K562 (cell line): ENCODE measurements at regions not wholly inside any gene's neighbourhood (a gene's known extent, or its start where the extent isn't known, plus 50 kb on each side); places are given as distances from the start of the nearest gene placed in this dataset.
A peak's percentile ranks its signal among the peaks of the same experiment; 100 is the strongest.

Source experiments
- ATAC-seq: fragments of 200-7000 bp; cut with Tn5 transposase; 3 replicates; pipeline ENCODE4 v1.9.1; 2020; ENCODE audit warnings: moderate library complexity
- BruUV-seq: library from RNA; stranded (reverse); fragments of 400-500 nt; replicated peaks from 2 replicates; lab custom pipeline; 2021; lab: Mats Ljungman, UMichigan
- CTCF ChIA-PET: fragments of 300-600 bp; formaldehyde crosslinking; extraction: SDS; loops from one replicate; lab custom pipeline; 2021; ENCODE audit warnings: low intra/inter-chr PET ratio; lab: Yijun Ruan, JAX
- POLR2A ChIA-PET: fragments of 300-600, 350-650 bp; sonication (Branson Sonifier 250); formaldehyde crosslinking; extraction: SDS; loops from one replicate; lab custom pipeline; 2021; ENCODE audit warnings: antibody characterized with exemption, inconsistent platforms; lab: Yijun Ruan, JAX
- DNase-seq, 4 experiments: peaks; one replicate each; pipeline versions ENCODE4 v3.0.0 to v3.0.0-alpha.2; 2011 to 2018; ENCODE audit warnings: low spot score in 3 of 4, mixed read lengths in 3 of 4; ENCODE audit errors: extremely low read depth in 1 of 4
- FAIRE-seq: peaks from 2 replicates; lab custom pipeline; 2011; peaks lifted over from hg19 to GRCh38; lab: Jason Lieb, UNC
- H2AFZ ChIP-seq: 2 replicates; pipeline ENCODE4 v1.6.0; 2011; ENCODE audit warnings: low read depth, low read length, control low read depth, inconsistent platforms
- H3K27ac ChIP-seq: fragments of 200-600 bp; 3 replicates; pipeline ENCODE4 v1.8.0; 2011; ENCODE audit warnings: low read depth, mild to moderate bottlenecking, control low read depth, inconsistent platforms, low read length, moderate library complexity, mixed read lengths; ENCODE audit errors: extremely low read depth
- H3K27me3 ChIP-seq, 2 experiments: fragments of 300-600 bp in 1 of 2; 2 replicates in 1 of 2; 3 replicates in 1 of 2; pipeline versions ENCODE4 v1.6.0 to v1.8.0; 2011; ENCODE audit warnings: inconsistent platforms in 2 of 2, low read length in 2 of 2, mild to moderate bottlenecking in 1 of 2, mixed read lengths in 1 of 2, moderate library complexity in 1 of 2; ENCODE audit not compliant: control insufficient read depth in 2 of 2, insufficient read depth in 2 of 2
- H3K36me3 ChIP-seq: fragments of 300-600 bp; 3 replicates; pipeline ENCODE4 v1.8.0; 2011; ENCODE audit warnings: mild to moderate bottlenecking, low read length, inconsistent platforms; ENCODE audit not compliant: control insufficient read depth, insufficient read depth
- H3K4me1 ChIP-seq, 2 experiments: fragments of 200-600 bp in 1 of 2; replicated peaks in 1 of 2; 2 replicates in 1 of 2; 3 replicates in 1 of 2; pipeline versions ENCODE4 v1.5.1 to v1.8.0; 2011; ENCODE audit warnings: inconsistent platforms in 2 of 2, low read length in 2 of 2, mild to moderate bottlenecking in 1 of 2, mixed read lengths in 1 of 2, moderate library complexity in 1 of 2; ENCODE audit not compliant: control insufficient read depth in 2 of 2, insufficient read depth in 2 of 2
- H3K4me2 ChIP-seq: 2 replicates; pipeline ENCODE4 v1.6.1; 2011; ENCODE audit warnings: low read length, control low read depth, inconsistent platforms, mixed read lengths; ENCODE audit not compliant: insufficient read depth
- H3K4me3 ChIP-seq: fragments of 200-600 bp; sonication (generic), shearing (Covaris generic); 2 replicates; pipeline ENCODE4 v1.5.1; 2016; ENCODE audit warnings: control low read depth, inconsistent platforms
- H3K79me2 ChIP-seq: fragments of 200-600 bp; 3 replicates; pipeline ENCODE4 v1.8.0; 2011; ENCODE audit warnings: low read length, inconsistent platforms; ENCODE audit not compliant: control insufficient read depth, insufficient read depth
- H3K9ac ChIP-seq, 2 experiments: 2 replicates each; pipeline versions ENCODE4 v1.6.0 to v1.6.1; 2011; ENCODE audit warnings: low read depth in 2 of 2, low read length in 2 of 2, control low read depth in 1 of 2, inconsistent platforms in 1 of 2, mild to moderate bottlenecking in 1 of 2, mixed read lengths in 1 of 2; ENCODE audit not compliant: insufficient read depth in 1 of 2
- H3K9me1 ChIP-seq: one replicate; pipeline ENCODE4 v1.6.0; 2011; ENCODE audit warnings: inconsistent platforms, mild to moderate bottlenecking, low read length, moderate library complexity; ENCODE audit not compliant: control insufficient read depth, insufficient read depth
- H3K9me3 ChIP-seq: replicated peaks from 2 replicates; pipeline ENCODE4 v1.5.1; 2011; ENCODE audit warnings: low read depth, low read length, inconsistent platforms; ENCODE audit not compliant: control insufficient read depth, insufficient read depth
- H4K20me1 ChIP-seq: replicated peaks from 2 replicates; pipeline ENCODE4 v1.6.1; 2011; ENCODE audit warnings: low read length, inconsistent platforms, mixed read lengths; ENCODE audit not compliant: control insufficient read depth, insufficient read depth
- CBX1 ChIP-seq: sonication (generic); IDR thresholded peaks from 2 replicates; pipeline ENCODE4 v1.6.1; 2016; ENCODE audit warnings: antibody characterized with exemption, low read depth, mild to moderate bottlenecking
- CC2D1A ChIP-seq: fragments of 450-650 bp; IDR thresholded peaks from 2 replicates; pipeline ENCODE4 v1.6.1; 2017; ENCODE audit warnings: mild to moderate bottlenecking
- CTCF ChIP-seq, 3 experiments: IDR thresholded peaks in 2 of 3; conservative IDR thresholded peaks in 1 of 3; 2 replicates each; pipeline ENCODE4 v1.5.1; 2011 to 2012; ENCODE audit warnings: low read length in 3 of 3, mild to moderate bottlenecking in 3 of 3, control low read depth in 2 of 3, improper control_type of control experiment in 1 of 3, inconsistent platforms in 1 of 3, low read depth in 1 of 3, mixed read lengths in 1 of 3, moderate library complexity in 1 of 3; ENCODE audit not compliant: insufficient read depth in 2 of 3
- FOXK2 ChIP-seq, 2 experiments: fragments of 450-650 bp; IDR thresholded peaks in 1 of 2; conservative IDR thresholded peaks in 1 of 2; 2 replicates each; pipeline ENCODE4 v1.6.1; 2016; ENCODE audit warnings: low read depth in 2 of 2, mild to moderate bottlenecking in 1 of 2
- JUNB ChIP-seq: fragments of 450-650 bp; formaldehyde crosslinking; conservative IDR thresholded peaks from 2 replicates; pipeline ENCODE4 v1.4.0; 2020; ENCODE audit warnings: mild to moderate bottlenecking
- MAFF ChIP-seq: IDR thresholded peaks from 2 replicates; pipeline ENCODE4 v1.6.1; 2012; ENCODE audit warnings: low read length, improper control_type of control experiment
- POLR3A ChIP-seq: IDR thresholded peaks from 2 replicates; pipeline ENCODE4 v1.6.1; 2011; ENCODE audit warnings: borderline replicate concordance, mild to moderate bottlenecking, moderate library complexity; ENCODE audit not compliant: insufficient read length, insufficient read depth; ENCODE audit errors: extremely low read depth
- SUPT5H ChIP-seq: fragments of 450-650 bp; IDR thresholded peaks from 2 replicates; pipeline ENCODE4 v1.6.1; 2016
- TRIM28 ChIP-seq: fragments of 450-650 bp; IDR thresholded peaks from 2 replicates; pipeline ENCODE4 v1.6.1; 2017
- XRCC5 ChIP-seq: fragments of 200-400 bp; formaldehyde crosslinking; IDR thresholded peaks from 2 replicates; pipeline ENCODE4 v1.6.1; 2017; ENCODE audit warnings: low read depth, mild to moderate bottlenecking, low read length
- ZFP30 ChIP-seq: fragments of 250-450 bp; sonication (Bioruptor Pico); IDR thresholded peaks from 2 replicates; pipeline ENCODE4 v1.8.0; 2022; ENCODE audit warnings: moderate library complexity, mild to moderate bottlenecking, inconsistent platforms, borderline replicate concordance
- ZNF696 ChIP-seq: fragments of 250-450 bp; sonication (Bioruptor Pico); conservative IDR thresholded peaks from 2 replicates; pipeline ENCODE4 v1.4.0; 2020; ENCODE audit warnings: mild to moderate bottlenecking, moderate library complexity
- ZNF79 ChIP-seq: fragments of 250-450 bp; sonication (Bioruptor Pico); IDR thresholded peaks from 2 replicates; pipeline ENCODE4 v1.4.0; 2020; ENCODE audit warnings: low read depth, mild to moderate bottlenecking, moderate library complexity
- WGBS: fragments of 100-300 bp; shearing (Covaris generic); methylation state at CpG from one replicate; pipeline ENCODE4 v1.1.6; 2016; ENCODE audit warnings: low coverage, mixed read lengths; ENCODE audit not compliant: insufficient coverage; ENCODE audit errors: missing lambda C conversion rate; 5-methylcytosine and 5-hydroxymethylcytosine counted together
- in situ Hi-C: fragments of 300-500 bp; cut with MboI; formaldehyde crosslinking; loops from 4 replicates; pipeline ENCODE4 v1.15.0; 2018; ENCODE audit warnings: inconsistent platforms, mixed read lengths
- intact Hi-C: fragments of 100-400 bp; cut with micrococcal nuclease; formaldehyde crosslinking; loops from 2 replicates; pipeline ENCODE4 v1.14.2; 2022
- TF ChIP-seq, protein P1 (sequence below): fragments of 250-450 bp; sonication (Bioruptor Pico); IDR thresholded peaks from 2 replicates; pipeline ENCODE4 v1.4.0; 2020; ENCODE audit warnings: borderline replicate concordance
- TF ChIP-seq, protein P2 (sequence below): fragments of 450-650 bp; IDR thresholded peaks from 2 replicates; pipeline ENCODE4 v1.6.1; 2016; ENCODE audit warnings: mild to moderate bottlenecking
- TF ChIP-seq, protein P3 (sequence below): fragments of 250-450 bp; sonication (Bioruptor Pico); IDR thresholded peaks from 2 replicates; pipeline ENCODE4 v1.8.0; 2022; ENCODE audit warnings: moderate library complexity, mild to moderate bottlenecking, inconsistent platforms

GRCh38 chr6:22069306-22069800 is 227.5 kb downstream of the PRL start:
- 0 out of 2 replicates have a peak overlapping the region, but pooled peaks have one; percentile 11 for H2AFZ ChIP-seq
- CTCF ChIA-PET = no interaction called here
- no peak for TF ChIP-seq CC2D1A
- TF ChIP-seq, protein P1, sequence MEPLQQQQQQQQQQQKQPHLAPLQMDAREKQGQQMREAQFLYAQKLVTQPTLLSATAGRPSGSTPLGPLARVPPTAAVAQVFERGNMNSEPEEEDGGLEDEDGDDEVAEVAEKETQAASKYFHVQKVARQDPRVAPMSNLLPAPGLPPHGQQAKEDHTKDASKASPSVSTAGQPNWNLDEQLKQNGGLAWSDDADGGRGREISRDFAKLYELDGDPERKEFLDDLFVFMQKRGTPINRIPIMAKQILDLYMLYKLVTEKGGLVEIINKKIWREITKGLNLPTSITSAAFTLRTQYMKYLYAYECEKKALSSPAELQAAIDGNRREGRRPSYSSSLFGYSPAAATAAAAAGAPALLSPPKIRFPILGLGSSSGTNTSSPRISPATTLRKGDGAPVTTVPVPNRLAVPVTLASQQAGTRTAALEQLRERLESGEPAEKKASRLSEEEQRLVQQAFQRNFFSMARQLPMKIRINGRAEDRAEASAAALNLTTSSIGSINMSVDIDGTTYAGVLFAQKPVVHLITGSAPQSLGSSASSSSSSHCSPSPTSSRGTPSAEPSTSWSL = no peak
- TF ChIP-seq ZNF79 = no peak
- no peak for TF ChIP-seq FOXK2 (conservative IDR thresholded peaks at IDR 0.05 in 1 of 2, IDR thresholded peaks at IDR 0.05 in 1 of 2; ENCODE audit: low read depth in 2 of 2)
- no peak for TF ChIP-seq CBX1
- TF ChIP-seq TRIM28 = no peak
- TF ChIP-seq, protein P2, sequence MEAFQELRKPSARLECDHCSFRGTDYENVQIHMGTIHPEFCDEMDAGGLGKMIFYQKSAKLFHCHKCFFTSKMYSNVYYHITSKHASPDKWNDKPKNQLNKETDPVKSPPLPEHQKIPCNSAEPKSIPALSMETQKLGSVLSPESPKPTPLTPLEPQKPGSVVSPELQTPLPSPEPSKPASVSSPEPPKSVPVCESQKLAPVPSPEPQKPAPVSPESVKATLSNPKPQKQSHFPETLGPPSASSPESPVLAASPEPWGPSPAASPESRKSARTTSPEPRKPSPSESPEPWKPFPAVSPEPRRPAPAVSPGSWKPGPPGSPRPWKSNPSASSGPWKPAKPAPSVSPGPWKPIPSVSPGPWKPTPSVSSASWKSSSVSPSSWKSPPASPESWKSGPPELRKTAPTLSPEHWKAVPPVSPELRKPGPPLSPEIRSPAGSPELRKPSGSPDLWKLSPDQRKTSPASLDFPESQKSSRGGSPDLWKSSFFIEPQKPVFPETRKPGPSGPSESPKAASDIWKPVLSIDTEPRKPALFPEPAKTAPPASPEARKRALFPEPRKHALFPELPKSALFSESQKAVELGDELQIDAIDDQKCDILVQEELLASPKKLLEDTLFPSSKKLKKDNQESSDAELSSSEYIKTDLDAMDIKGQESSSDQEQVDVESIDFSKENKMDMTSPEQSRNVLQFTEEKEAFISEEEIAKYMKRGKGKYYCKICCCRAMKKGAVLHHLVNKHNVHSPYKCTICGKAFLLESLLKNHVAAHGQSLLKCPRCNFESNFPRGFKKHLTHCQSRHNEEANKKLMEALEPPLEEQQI = no peak
- no peak for TF ChIP-seq POLR3A
- no peak for TF ChIP-seq JUNB
- TF ChIP-seq MAFF = no peak
- no peak for TF ChIP-seq XRCC5
- TF ChIP-seq CTCF (IDR thresholded peaks at IDR 0.05 in 2 of 3, conservative IDR thresholded peaks at IDR 0.05 in 1 of 3; ENCODE audit: insufficient read depth in 2 of 3, low read depth in 1 of 3, low read length in 3 of 3) = no peak
- no peak for TF ChIP-seq ZNF696
- TF ChIP-seq, protein P3, sequence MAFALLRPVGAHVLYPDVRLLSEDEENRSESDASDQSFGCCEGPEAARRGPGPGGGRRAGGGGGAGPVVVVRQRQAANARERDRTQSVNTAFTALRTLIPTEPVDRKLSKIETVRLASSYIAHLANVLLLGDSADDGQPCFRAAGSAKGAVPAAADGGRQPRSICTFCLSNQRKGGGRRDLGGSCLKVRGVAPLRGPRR (CRISPR knock-in tag) = no peak
- TF ChIP-seq SUPT5H = no peak
- TF ChIP-seq ZFP30 (CRISPR knock-in tag) = no peak

More at GRCh38 chr6:22069306-22069800, 227.5 kb downstream of the PRL start:
- Histone ChIP-seq H3K79me2 (no peaks in the 10 kb centered on the region), H3K4me2 (no peak overlapping the region), H3K27me3 (no peaks in the 10 kb centered on the region), H3K27ac (no peak overlapping the region), H3K36me3 (no peaks in the 10 kb centered on the region), H3K9me3 (no peaks in the 10 kb centered on the region), H3K4me3 (no peak overlapping the region), H3K9me1 (no peaks in the 10 kb centered on the region), H4K20me1 (no peaks in the 10 kb centered on the region), H3K9ac (no peak overlapping the region), H3K4me1 (no peaks in the 10 kb centered on the region; a peak in 1 of 5 replicates)
- FAIRE-seq = no peak
- intact Hi-C loops (no loop called here), in situ Hi-C loops (no loop called here)
- POLR2A ChIA-PET = interaction anchor here (1.3 kb wide), 1 partner anchor 9 kb away, joined by 5 read pairs; no protein-coding TSS in a partner anchor
- no peak for DNase-seq
- ATAC-seq = no peak
- 8% methylated on average over 3 of the region's 3 CpGs for WGBS
- BruUV-seq = no TSS peak
